ENCODE measurements at regions not wholly inside any gene's neighbourhood (a gene's known extent, or its start where the extent isn't known, plus 50 kb on each side); places are given as distances from the start of the nearest gene placed in this dataset.

DNA sequence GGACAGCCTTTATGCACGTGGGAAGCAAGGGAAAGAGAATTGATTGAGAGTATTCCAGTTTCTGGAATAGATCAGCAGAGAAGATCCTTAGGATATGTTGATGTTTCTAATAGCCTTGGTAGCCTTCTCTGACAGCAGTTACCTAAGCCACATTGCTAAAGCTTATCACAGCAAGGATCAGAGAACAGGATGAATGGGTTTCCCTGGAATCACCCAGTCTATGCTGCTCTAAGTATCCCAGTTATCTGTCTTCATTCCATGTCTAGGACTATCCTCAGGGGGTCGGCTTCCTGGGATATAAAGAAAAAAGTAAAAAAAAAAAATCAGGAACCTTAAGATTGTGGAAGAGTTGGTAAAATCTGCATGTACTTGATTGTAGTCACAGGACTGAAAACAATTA is 352.0 kb upstream of the AKR1E2 start:
- no peak for DNase-seq

DNA sequence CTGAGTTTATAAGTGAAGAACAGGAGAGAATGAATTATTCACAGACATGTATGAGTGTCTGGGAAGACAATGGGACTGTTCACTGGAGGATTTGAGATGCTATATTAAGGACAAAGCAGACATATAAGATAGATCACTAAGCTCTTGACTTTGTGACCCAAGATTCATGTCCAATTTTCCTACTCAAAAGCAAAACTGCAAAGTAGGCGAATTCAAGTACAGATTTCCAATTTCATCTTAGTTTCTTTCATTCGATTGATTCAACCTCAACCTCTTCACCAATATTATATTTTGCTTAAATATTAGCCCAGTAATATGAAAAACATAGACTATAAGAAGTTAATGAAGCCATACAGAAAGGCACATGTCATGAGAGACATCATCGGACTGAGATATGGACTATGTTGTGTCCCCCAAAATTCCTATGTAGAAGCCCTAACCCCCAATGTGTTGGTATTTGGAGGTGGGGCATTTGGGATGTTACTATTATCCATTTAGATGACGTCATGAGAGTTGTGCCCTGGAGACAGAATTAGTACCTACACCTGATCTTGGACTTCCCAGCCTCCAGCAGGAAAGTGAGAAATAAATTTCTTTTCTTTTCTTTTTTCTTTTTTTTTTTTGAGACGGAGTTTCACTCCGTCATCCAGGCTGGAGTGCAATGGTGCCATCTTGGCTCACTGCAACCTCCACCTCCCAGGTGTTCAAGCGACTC is 353.7 kb upstream of the AKR1E2 start:
- no peak for DNase-seq

DNA sequence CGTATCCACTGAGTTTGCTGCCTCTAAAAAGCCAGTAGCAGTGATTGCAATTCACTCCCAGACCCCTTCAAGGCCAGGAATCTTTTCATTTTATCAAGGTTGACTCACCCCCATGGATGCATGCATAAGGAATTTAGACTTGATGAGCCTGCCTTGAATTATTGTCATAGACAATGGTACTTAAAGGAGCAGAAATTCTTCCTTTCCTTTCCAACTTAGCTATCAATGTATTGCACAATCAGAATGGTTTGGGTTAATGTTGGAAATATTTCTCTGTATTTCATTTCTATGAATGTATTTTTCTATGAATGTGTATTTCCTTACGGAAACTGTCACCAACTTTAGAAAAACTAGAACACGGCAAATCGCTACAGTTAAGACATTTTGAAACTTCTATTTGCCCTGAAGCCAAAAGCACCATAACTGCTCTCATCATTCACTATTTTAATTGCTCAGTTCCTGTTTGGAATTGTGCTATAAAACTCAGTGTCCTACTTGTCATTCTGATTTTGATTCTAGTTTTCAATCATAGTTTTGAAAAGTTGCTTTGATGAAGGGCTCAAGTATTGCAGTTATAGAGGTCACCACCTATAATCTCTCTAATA is 355.7 kb upstream of the AKR1E2 start:
- DNase-seq: no peak

DNA sequence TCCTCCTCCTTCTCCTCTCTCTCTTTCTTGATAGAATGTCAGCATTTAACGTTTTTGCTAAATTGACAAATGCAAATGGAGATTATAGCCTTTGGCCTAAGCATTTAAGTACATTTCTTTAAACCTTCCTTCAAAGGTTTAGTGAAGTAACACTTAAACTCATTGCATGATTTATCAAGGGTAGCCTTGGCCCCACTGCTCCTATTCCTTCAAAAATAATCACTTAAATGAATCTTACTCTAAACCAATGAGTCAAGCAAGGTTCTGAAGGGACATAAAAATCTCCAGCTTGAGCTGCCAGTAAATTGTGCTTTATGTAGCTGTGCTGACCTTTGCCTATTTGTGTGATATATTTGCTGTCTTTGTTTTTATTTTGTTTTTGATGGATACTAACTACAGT is 358.5 kb upstream of the AKR1E2 start:
- no peak for DNase-seq

DNA sequence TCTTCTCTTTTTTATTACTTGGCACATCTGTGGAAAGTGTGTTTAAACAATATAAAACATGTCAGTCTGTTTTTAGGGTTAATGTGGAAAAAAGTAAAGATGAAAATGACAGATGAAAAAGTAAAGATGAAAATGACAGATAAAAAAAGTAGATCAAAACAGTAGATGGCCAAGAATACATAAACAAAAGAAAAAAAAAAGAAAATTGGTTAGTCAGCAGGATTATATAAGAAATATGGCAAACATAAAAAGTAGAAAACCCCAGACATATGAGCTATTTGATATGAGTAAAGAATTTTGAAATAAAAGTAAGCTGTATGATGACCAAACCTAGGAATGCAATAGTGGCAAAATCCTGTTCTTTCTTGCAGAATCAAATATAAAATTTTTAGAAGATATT is 365.7 kb upstream of the AKR1E2 start:
- no peak for DNase-seq

DNA sequence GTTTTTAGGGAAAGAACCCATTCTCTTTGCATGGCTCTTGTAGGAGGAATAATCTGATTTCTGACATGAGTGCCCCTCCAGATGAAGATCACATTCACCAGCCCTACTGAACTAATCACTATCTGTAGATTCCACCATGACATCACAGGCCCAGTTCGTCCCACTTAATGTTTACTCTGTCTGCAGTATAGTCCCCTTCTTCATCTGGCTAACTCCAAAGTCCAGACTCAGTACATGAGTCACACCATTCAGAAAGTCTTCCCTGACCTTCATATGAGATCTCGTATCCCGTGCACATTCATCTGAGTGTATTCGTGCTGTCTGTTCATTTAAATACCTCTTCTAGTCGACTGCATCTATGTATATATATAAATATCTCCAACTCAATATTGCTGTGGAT is 366.5 kb upstream of the AKR1E2 start:
- DNase-seq: no peak

DNA sequence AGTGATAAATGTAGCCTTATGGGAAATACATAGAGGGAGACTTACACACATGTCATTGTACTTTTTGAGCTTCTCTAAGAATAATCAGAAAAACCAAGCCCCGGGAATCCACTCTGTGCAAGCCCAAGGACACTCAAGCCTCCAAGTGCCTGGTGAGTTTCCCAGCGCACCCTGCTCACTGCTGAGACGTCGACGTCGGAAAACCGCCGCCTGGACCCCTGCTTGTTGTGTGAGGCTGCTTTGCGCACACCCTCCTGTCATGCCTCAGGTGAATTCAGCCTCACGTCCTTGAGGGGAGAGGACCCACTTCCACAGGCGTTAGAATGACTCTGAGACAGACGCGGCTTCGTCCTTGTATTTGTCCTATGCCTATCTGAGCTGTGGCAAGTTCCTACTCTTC is 368.4 kb upstream of the AKR1E2 start:
- DNase-seq: no peak

DNA sequence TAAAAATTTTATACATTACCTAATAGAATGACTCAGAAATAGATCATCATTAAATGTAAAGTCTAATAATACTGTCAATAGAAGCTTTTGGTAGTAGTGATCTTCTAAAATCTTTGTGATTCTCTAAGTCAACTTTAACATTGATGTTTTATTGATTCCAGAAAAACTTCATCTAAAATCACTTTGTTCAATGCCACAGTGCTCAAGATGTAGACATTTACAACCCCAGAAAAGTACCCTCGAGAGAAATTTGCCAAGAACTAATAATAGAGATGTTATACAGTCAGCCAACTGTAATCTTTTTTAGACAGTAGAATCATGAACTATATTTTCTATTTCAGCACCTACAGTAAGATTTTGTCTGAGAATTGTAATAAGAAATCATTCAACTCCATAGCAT is 369.2 kb upstream of the AKR1E2 start:
- no peak for DNase-seq

DNA sequence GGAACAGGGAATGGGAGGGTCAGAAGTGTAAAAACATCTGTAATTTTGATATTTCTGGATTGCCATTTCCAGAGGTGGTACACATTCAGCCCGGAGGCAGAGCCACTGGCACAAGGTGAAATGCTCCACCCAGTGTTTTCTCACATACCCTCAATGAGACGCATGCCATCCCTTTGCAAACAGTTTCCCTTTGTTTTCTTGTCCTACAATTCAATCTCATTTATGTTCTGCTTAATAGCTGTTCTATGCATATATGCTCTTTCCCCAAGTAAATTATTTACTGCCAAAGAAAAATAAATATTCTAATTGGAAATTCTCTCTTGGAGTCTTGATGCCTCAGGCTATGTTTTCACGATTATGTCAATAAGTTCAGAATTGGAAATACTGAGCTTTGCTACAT is 369.7 kb upstream of the AKR1E2 start:
- DNase-seq: no peak

DNA sequence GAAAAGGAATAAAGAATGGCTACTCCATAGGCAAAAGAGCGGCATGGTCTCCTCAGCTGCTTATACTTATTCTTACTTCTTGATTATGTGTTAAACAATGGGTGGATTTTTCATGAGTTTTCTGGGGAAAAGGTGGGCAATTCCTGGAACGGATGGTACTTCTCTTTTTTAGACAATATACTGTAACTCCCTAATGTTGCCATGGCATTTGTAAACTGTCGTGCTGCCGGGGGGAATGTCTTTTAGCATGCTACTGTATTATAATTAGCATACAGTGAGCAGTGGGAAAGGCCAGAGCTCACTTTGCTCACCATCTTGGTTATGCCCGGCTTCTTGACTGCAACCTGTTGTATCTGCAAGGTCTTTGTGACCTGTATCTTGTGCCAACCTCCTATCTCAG is 372.1 kb upstream of the AKR1E2 start:
- no peak for DNase-seq

DNA sequence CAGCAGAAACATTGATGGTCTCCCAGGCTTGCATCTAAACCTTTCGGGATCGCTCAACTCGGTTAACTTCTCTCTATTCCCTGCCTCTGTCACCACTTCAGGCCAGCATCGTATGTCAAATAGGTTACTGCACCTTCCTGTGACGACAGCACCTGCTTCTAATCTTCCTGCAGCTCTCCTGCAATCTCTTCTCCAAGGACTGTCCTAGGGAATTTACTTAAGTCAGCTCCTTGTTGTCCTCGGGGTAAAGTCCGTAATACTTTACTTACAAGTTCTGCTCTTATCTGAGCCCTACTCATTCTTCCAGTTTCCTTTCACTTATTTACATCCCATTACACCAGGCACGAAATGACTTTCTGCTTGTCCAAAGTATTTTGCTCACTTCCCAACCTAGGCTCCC is 372.7 kb upstream of the AKR1E2 start:
- no peak for DNase-seq

DNA sequence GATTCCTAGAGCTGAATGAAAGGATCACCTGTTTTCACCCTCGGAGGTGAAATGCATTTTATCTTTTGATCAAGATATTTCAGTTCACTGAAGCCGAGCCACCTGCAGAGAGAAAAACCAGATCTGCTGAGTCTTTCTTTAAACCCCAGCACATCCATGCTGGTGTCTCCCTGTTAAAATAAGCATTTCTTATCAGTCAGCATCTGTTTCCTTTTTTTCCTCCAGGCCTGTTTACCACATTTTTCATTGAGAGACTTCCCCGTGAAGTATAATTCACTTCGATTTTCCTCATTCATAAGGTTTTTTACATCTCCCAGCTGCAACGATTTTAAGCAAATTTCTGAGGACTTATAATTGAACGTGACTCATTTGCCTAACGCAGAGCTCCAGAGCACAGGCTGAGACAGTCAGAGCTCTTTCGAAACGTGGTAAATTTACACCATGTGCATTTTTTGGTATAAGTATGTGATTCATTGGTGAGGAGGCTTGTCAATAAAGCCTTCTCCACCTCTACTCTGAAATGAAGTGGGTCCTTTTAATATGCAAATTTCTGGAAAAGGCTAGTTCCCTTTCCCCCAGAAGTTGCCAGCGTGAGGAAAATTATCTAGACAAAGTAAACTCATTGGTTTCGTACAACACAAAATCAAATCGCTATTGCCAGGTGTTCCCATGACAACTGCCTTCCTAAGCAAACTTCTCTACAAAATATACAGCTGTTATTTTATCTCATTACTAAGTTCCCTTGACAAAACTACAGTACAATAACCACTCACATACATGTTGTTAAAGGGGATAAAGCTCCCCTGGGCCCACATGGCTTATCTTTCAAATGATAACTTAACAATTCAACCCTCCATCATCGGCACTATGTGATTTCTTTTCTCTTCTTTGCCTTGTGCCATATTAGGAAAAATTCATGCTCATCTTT is 374.8 kb upstream of the AKR1E2 start:
- DNase-seq: no peak

DNA sequence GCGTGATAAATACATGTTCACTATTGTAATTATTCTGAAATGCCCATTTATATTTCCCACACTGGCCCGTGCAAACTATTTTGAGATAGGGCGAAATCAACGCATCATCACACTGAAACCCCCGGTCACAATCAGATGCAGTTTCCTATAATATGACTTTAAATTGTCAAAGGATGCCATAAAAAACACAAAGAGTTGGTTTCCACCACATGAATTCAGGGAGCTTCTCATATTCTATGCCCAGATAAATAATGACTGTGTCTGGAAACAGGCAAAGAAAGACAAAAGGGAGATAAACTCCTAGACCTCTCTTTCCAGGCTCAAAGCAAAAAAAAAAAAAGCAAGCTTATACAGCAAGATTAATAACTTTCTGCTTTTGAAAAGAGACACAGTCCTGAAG is 375.8 kb upstream of the AKR1E2 start:
- no peak for DNase-seq

DNA sequence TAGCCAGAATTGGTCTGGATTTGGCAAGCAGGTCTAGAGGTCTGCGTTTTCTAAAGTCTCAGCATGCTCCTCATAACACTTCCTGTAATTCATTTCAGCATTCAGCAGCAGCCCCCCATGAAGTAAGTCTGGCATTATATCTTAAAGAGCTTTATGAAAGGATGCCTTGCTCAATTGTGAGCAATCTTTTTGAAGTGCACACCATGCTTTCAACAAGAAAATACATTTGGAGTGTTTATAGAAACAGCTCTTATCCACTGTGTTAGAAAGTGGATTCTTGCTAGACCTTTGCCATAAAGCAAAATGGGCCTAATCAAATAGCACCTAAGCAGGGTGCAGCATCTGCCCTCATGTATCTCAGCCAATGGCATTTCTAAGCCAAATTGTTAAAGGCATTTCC is 378.0 kb upstream of the AKR1E2 start:
- no peak for DNase-seq

DNA sequence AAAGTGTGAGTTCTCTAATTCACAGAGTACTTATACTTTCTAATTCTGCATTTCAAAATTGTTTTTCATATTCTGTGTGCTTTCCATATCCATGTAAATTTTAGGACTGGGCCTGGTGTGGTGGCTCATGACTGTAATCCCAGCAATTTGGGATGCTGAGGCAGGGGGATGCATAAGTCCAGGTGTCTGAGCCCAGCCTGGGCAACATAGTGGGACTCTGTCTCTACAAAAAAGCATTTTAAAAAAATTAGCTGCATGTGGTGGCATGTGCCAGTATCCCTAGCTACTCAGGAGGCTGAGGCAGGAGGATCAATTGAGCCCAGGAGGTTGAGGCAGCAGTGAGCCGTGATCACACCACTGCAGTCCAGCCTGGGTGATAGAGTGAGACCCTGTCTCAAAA is 382.6 kb upstream of the AKR1E2 start:
- no peak for DNase-seq

DNA sequence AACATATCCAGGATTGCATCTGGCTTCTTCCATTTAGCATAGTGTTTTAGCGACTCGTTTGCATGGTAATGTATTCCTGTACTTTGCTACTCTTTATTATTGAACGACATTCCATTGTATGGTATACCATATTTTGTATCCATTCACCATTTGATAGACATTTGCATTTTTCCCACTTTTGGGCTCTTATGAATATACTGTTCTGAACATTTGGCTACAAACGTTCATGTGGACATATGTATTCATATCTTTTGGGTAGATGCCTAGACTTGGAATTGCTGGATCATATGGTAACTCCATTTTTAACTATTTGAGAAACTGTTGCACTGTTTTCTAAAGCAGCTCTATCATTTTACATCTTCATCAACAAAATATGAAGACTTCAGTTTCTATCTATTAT is 383.7 kb upstream of the AKR1E2 start:
- DNase-seq: no peak

DNA sequence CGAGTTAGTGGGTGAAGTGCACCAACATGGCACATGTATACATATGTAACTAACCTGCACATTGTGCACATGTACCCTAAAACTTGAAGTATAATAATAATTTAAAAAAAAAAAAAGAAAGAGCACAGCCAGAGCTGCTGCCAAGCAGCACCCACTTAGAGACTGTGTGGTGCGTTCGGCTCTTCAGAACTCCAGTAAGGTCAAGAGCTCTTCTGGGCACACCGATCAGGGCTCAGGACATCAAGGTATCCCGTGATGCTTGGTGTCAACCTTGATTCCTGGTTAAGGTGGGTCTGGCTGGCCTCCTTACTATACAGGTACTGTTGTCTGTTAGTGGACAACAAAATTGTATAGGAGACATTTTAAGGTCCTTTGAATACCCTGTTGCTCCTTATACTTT is 385.7 kb upstream of the AKR1E2 start:
- no peak for DNase-seq

DNA sequence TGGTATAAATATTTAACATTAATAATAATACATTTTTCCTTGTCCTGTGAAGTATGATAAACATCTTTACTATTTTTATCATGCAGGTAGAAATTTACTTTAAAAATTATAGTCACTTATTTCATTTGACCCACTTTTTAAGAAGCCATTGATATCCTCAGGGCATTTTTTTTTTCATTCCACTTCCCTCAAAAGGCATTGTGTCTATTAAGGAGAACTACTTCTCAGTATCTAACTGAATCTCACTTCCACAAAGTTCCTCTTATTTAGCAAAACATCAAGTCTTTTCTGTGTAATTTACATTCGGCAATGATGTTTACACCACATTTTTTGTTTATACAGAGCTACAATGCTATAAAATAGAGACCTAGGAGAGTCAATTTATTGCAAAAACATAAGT is 388.2 kb upstream of the AKR1E2 start:
- no peak for DNase-seq

DNA sequence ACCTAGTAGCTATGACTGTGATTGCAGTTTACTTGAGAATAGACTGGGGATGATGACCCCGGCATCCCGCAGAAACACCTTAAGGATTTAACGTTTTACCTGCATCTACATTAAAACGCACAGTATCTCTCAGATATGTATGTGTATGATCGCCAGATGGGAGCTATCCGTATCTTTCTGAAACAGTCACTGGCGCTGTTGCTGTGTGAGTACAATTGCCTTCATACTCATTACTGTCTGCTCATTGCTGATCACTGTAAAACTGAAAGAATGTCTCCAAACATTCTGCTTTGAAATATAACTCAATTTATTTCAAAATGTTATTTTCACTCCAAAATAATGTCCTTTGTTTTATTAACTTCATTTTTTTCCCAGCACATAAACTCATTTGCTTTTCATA is 388.9 kb upstream of the AKR1E2 start:
- no peak for DNase-seq

DNA sequence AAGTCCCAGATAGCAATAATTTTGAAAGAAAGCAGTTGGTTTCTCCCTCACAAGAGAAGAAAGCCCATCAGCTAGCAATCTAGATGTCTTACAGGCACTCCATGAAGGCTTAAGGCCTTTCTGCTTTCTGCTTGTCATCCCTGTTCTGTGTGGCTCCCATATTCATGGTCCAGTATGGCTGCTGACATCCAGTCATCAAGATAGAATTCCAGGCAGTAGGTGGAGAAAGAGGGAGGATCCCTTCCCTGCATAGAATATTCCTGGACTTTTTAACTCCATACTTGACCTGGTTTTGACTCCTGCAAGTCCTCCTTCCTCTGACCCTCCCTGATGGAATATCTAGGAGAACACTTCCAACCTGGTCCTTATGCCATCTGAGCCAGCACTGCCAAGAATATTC is 389.9 kb upstream of the AKR1E2 start:
- DNase-seq: no peak

DNA sequence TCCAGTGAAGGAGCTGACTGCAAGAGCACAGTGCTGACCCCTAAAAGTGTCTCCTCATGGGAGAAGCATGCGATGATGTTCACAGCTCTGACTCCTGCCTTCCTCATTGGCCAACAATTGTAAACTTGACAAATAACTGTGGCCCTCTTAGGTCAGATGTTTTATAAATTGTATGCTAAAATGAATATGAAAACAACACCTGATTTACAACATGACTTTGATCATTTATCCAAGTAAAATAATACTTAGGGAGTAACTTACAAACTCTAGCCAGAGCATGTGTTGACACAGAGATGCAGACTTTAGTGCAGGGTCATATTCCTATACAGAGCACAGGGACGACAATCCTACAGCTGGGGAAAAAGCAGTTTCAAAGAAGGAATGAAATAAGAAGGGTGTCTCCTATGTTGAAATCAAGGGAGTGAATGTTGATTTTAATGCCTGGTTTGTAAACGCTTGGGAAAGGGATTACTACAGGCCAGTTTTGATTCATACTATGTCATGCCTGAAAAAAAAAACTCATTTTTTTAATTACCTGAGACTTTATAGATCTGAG is 391.4 kb upstream of the AKR1E2 start:
- no peak for DNase-seq

DNA sequence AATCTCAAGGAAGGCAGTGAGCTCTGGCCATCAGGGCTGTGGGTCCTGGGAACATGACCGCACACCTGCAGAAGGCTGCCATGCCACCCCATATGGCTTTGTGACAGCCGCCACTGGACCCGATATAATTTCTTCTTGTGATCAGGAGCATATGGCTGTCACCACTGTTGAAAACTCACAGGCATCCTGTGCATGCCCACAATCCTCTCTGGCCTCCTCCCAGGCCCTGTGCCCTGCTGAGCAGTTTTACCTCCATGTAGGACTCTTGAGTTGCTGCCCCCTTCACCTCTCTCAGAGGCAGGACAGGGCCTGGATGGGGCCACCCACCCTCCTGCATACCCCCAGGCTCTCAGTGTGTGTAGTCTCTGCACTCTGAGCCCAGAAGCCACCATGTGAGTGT is 391.9 kb upstream of the AKR1E2 start:
- no peak for DNase-seq

DNA sequence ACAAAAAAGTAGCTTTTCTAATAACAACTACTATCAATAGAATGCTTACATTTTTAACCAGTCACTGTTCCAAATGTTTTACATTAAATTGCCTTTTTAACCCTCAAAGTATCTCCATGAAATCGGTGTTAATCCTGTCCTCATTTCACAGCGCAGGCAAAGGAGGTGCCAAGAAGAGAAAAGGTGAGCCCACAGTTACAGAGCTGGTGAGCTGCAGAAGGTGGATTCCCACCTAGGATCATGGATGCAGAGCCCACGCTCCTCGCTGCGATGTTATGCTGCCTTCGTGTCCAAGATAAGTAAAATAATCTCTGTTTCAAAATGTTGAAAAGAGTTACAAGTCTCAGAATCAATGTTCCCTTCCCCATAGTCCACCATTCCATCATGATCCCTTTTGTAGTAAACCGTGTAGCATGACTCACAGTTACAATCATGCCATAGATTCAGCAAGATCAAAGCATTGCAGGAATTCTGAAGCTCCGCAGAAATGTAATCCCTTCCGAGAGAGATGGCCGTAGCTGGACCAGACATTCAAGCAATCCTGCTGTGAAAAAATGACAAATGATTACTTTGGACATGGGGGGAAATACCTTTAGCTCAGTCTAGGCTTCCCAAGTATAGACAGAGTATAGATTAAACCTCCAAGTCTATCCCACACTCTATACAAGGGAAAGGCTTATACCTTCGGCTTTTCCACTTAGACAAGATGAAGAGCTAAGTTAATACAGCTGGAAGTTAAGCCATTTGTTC is 394.7 kb upstream of the AKR1E2 start:
- DNase-seq: no peak

Measured in NCI-H1092 treated with DMSO at 0.1 percent for 48 hours (cell line).